Fibroblast of lung (primary cell): ENCODE measurements at regions not wholly inside any gene's neighbourhood (a gene's known extent, or its start where the extent isn't known, plus 50 kb on each side); places are given as distances from the start of the nearest gene placed in this dataset.
A peak's percentile ranks its signal among the peaks of the same experiment; 100 is the strongest.

ENCODE experiments used
- DNase-seq, 2 donors: peaks; one replicate each; pipeline versions ENCODE4 v3.0.0 to v3.0.0-alpha.2; 2010; ENCODE audit warnings: low read depth in 2 of 2
- H2AFZ ChIP-seq: 2 replicates; pipeline ENCODE4 v1.5.1; 2012; ENCODE audit warnings: low read length, control low read depth, inconsistent platforms
- H3K27ac ChIP-seq: 2 replicates; pipeline ENCODE4 v1.5.1; 2011; ENCODE audit warnings: low read length, control low read depth; ENCODE audit not compliant: insufficient read depth
- H3K27me3 ChIP-seq: 2 replicates; pipeline ENCODE4 v1.5.1; 2011; ENCODE audit warnings: mild to moderate bottlenecking, low read length; ENCODE audit not compliant: control insufficient read depth, insufficient read depth
- H3K36me3 ChIP-seq: 2 replicates; pipeline ENCODE4 v1.5.1; 2011; ENCODE audit warnings: low read length; ENCODE audit not compliant: control insufficient read depth, insufficient read depth
- H3K4me1 ChIP-seq: 2 replicates; pipeline ENCODE4 v1.5.1; 2011; ENCODE audit warnings: low read length; ENCODE audit not compliant: control insufficient read depth, insufficient read depth; ENCODE audit errors: extremely low read depth
- H3K4me2 ChIP-seq: 2 replicates; pipeline ENCODE4 v1.5.1; 2011; ENCODE audit warnings: low read length, control low read depth; ENCODE audit not compliant: insufficient read depth; ENCODE audit errors: extremely low read depth
- H3K4me3 ChIP-seq, 4 experiments: fragments of 200-600 bp in 1 of 4; sonication (generic) in 1 of 4; replicated peaks in 1 of 4; 2 replicates each; pipeline ENCODE4 v1.5.1; 2011 to 2016; ENCODE audit warnings: low read length in 4 of 4, low read depth in 3 of 4, mild to moderate bottlenecking in 3 of 4, control low read depth in 2 of 4, inconsistent platforms in 1 of 4, mixed read lengths in 1 of 4; ENCODE audit not compliant: insufficient read depth in 1 of 4; ENCODE audit errors: control extremely low read depth in 1 of 4
- H3K79me2 ChIP-seq: 2 replicates; pipeline ENCODE4 v1.5.1; 2012; ENCODE audit warnings: mild to moderate bottlenecking, low read length, inconsistent platforms; ENCODE audit not compliant: control insufficient read depth, insufficient read depth
- H3K9ac ChIP-seq: 2 replicates; pipeline ENCODE4 v1.5.1; 2011; ENCODE audit warnings: mild to moderate bottlenecking, low read length, control low read depth; ENCODE audit not compliant: insufficient read depth
- H3K9me3 ChIP-seq: 2 replicates; pipeline ENCODE4 v1.5.1; 2012; ENCODE audit warnings: low read depth, low read length; ENCODE audit not compliant: control insufficient read depth, insufficient read depth
- H4K20me1 ChIP-seq: 2 replicates; pipeline ENCODE4 v1.5.1; 2011; ENCODE audit warnings: low read length; ENCODE audit not compliant: control insufficient read depth, insufficient read depth; ENCODE audit errors: extremely low read depth
- CTCF ChIP-seq, 2 donors: IDR thresholded peaks in 1 of 2; conservative IDR thresholded peaks in 1 of 2; 1 replicate in 1 of 2; 2 replicates in 1 of 2; pipeline ENCODE4 v1.5.1; 2011 to 2012; ENCODE audit warnings: low read length in 2 of 2, control low read depth in 1 of 2, inconsistent platforms in 1 of 2, low read depth in 1 of 2, mild to moderate bottlenecking in 1 of 2
- EZH2 ChIP-seq: IDR thresholded peaks from 2 replicates; pipeline ENCODE4 v1.5.1; 2012; ENCODE audit warnings: low read length, control low read depth, mild to moderate bottlenecking; ENCODE audit errors: missing control alignments

- TF ChIP-seq CTCF (conservative IDR thresholded peaks at IDR 0.05 in 1 of 2, IDR thresholded peaks at IDR 0.05 in 1 of 2; ENCODE audit: low read depth in 1 of 2, low read length in 2 of 2) = no peak
- no peak for TF ChIP-seq EZH2
- no peaks in the 10 kb centered on the region for H3K36me3 ChIP-seq
- H3K27me3 ChIP-seq = no peaks in the 10 kb centered on the region
- no peaks in the 10 kb centered on the region for H4K20me1 ChIP-seq
- no peak overlapping the region for H2AFZ ChIP-seq
- no peak overlapping the region for H3K4me3 ChIP-seq
- H3K27ac ChIP-seq = no peak overlapping the region
- DNase-seq = peak in 1 of 2 donors; percentile 34
- H3K79me2 ChIP-seq = no peaks in the 10 kb centered on the region
- no peak overlapping the region for H3K4me2 ChIP-seq
- no peak overlapping the region for H3K9ac ChIP-seq
- H3K9me3 ChIP-seq = no peaks in the 10 kb centered on the region
- H3K4me1 ChIP-seq = no peaks in the 10 kb centered on the region
Observed at GRCh38 chr5:57900381-57900944, 417.9 kb upstream of the ACTBL2 start.

- H3K4me3 ChIP-seq = no peak overlapping the region
- H3K27me3 ChIP-seq = no peaks in the 10 kb centered on the region
- TF ChIP-seq EZH2 (no peak), CTCF (conservative IDR thresholded peaks at IDR 0.05 in 1 of 2, IDR thresholded peaks at IDR 0.05 in 1 of 2; ENCODE audit: low read depth in 1 of 2, low read length in 2 of 2) (no peak)
- no peaks in the 10 kb centered on the region for H3K9me3 ChIP-seq
- no peaks in the 10 kb centered on the region for H3K4me1 ChIP-seq
- no peak overlapping the region for H3K4me2 ChIP-seq
- no peak overlapping the region for H3K9ac ChIP-seq
- no peak overlapping the region for H2AFZ ChIP-seq
- no peaks in the 10 kb centered on the region for H3K79me2 ChIP-seq
- no peaks in the 10 kb centered on the region for H4K20me1 ChIP-seq
- no peaks in the 10 kb centered on the region for H3K36me3 ChIP-seq
- no peak overlapping the region for H3K27ac ChIP-seq
- peak in 1 of 2 donors; percentile 37 for DNase-seq
Observed at GRCh38 chr5:57896576-57896975, 414.0 kb upstream of the ACTBL2 start.

GRCh38 chr5:57895766-57896165 is 413.2 kb upstream of the ACTBL2 start:
- H2AFZ ChIP-seq = peak overlapping the region; percentile 48
- no peaks in the 10 kb centered on the region for H3K27me3 ChIP-seq
- no peaks in the 10 kb centered on the region for H3K9me3 ChIP-seq
- H3K36me3 ChIP-seq = no peaks in the 10 kb centered on the region
- H3K79me2 ChIP-seq = no peaks in the 10 kb centered on the region
- no peak overlapping the region for H3K4me2 ChIP-seq
- H4K20me1 ChIP-seq = no peaks in the 10 kb centered on the region
- no peak overlapping the region for H3K4me3 ChIP-seq
- H3K4me1 ChIP-seq = no peaks in the 10 kb centered on the region
- TF ChIP-seq EZH2 = no peak
- TF ChIP-seq CTCF (conservative IDR thresholded peaks at IDR 0.05 in 1 of 2, IDR thresholded peaks at IDR 0.05 in 1 of 2; ENCODE audit: low read depth in 1 of 2, low read length in 2 of 2) = no peak
- H3K27ac ChIP-seq = no peak overlapping the region
- DNase-seq = peak in 1 of 2 donors; percentile 70
- H3K9ac ChIP-seq = no peak overlapping the region
